ENCODE measurements at regions not wholly inside any gene's neighbourhood (a gene's known extent, or its start where the extent isn't known, plus 50 kb on each side); places are given as distances from the start of the nearest gene placed in this dataset.

GRCh38 chr5:174843263-174844250 lies 119.2 kb downstream of the MSX2 start:
- peak in 1 of 2 donors; percentile 51 for DNase-seq
- intact Hi-C loops (cut with DNase I; ENCODE audit: low total_unique reads): no loop called here
- 35 to 44% (median 41%) methylated on average over 8 to 9 of the region's 9 CpGs for WGBS, 5 donors

GRCh38 chr5:174840435-174840834 lies 116.1 kb downstream of the MSX2 start:
- Histone ChIP-seq H3K27me3 (peaks cover 0 to 7% (median 0%) of the 10 kb centered on the region in 3 donors), H3K27ac (no peak overlapping the region), H3K36me3 (no peaks in the 10 kb centered on the region), H3K4me1 (peaks cover 0 to 4% (median 0%) of the 10 kb centered on the region in 4 donors), H3K4me3 (no peak overlapping the region), H3K9me3 (no peaks in the 10 kb centered on the region)
- no peak for DNase-seq
- 66 to 75% (median 69%) methylated on average over 5 of the region's 5 CpGs for WGBS, 5 donors
- no peak for TF ChIP-seq POLR2A (IDR thresholded peaks at IDR 0.05)
- TF ChIP-seq POLR2AphosphoS5 (IDR thresholded peaks at IDR 0.05): no peak
- no peak for TF ChIP-seq EP300 (IDR thresholded peaks at IDR 0.05)
- no peak for TF ChIP-seq CTCF (IDR thresholded peaks at IDR 0.05)
- intact Hi-C loops (cut with DNase I; ENCODE audit: low total_unique reads): no loop called here

More at GRCh38 chr5:174843263-174844250, 119.2 kb downstream of the MSX2 start:
- Histone ChIP-seq H3K36me3 (no peaks in the 10 kb centered on the region), H3K27ac (no peak overlapping the region), H3K27me3 (peaks cover 0 to 7% (median 0%) of the 10 kb centered on the region in 3 donors), H3K4me1 (peaks cover 0 to 4% (median 0%) of the 10 kb centered on the region in 4 donors), H3K9me3 (no peaks in the 10 kb centered on the region), H3K4me3 (no peak overlapping the region)
- TF ChIP-seq CTCF (IDR thresholded peaks at IDR 0.05) (no peak), POLR2AphosphoS5 (IDR thresholded peaks at IDR 0.05) (no peak), EP300 (IDR thresholded peaks at IDR 0.05) (no peak), POLR2A (IDR thresholded peaks at IDR 0.05) (no peak)

GRCh38 chr5:174839196-174839595 lies 114.8 kb downstream of the MSX2 start:
- Histone ChIP-seq H3K4me1 (no peaks in the 10 kb centered on the region), H3K27ac (no peak overlapping the region), H3K9me3 (no peaks in the 10 kb centered on the region), H3K36me3 (no peaks in the 10 kb centered on the region), H3K4me3 (no peak overlapping the region), H3K27me3 (peaks cover 0 to 7% (median 0%) of the 10 kb centered on the region in 3 donors)
- 71 to 97% (median 89%) methylated on average over 1 of the region's 1 CpG for WGBS, 5 donors
- intact Hi-C loops (cut with DNase I; ENCODE audit: low total_unique reads): no loop called here
- no peak for DNase-seq
- no peak for TF ChIP-seq POLR2A (IDR thresholded peaks at IDR 0.05)
- TF ChIP-seq POLR2AphosphoS5 (IDR thresholded peaks at IDR 0.05): no peak
- TF ChIP-seq EP300 (IDR thresholded peaks at IDR 0.05): no peak
- TF ChIP-seq CTCF (IDR thresholded peaks at IDR 0.05): no peak

- 24 to 41% (median 30%) methylated on average over 8 of the region's 8 CpGs for WGBS, 5 donors
- H3K27me3 ChIP-seq: peaks cover 0 to 7% (median 0%) of the 10 kb centered on the region in 3 donors
- H3K9me3 ChIP-seq: no peaks in the 10 kb centered on the region
- DNase-seq: peak in 1 of 2 donors; percentile 37
- intact Hi-C loops (cut with DNase I; ENCODE audit: low total_unique reads): no loop called here
- no peak overlapping the region for H3K4me3 ChIP-seq
- TF ChIP-seq POLR2AphosphoS5 (IDR thresholded peaks at IDR 0.05) (no peak), EP300 (IDR thresholded peaks at IDR 0.05) (no peak), POLR2A (IDR thresholded peaks at IDR 0.05) (no peak), CTCF (IDR thresholded peaks at IDR 0.05) (no peak)
- H3K27ac ChIP-seq: no peak overlapping the region
- H3K4me1 ChIP-seq: no peaks in the 10 kb centered on the region
- no peaks in the 10 kb centered on the region for H3K36me3 ChIP-seq
These were observed 113.8 kb downstream of the MSX2 start for GRCh38 chr5:174837919-174838902.
